ENCODE measurements at regions not wholly inside any gene's neighbourhood (a gene's known extent, or its start where the extent isn't known, plus 50 kb on each side); places are given as distances from the start of the nearest gene placed in this dataset.

DNA sequence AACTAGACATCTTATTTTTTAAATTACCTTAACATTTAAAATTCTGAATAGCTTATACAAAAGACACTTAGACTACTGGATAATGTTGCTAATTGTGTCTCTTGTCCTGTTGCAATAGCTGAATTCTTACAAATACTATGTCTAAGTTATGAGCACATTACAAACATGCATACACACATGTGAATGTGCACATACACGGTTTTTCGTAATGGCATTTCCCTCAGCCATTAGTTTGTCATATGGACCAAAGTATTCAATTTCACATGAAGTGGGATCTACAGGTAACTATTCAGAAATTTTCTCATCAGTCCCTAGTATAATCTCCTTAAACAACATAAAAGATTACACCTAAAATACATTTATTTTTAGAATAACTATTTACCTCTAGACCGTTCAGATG, 178.6 kb upstream of the BET1 start (continued):
- TF ChIP-seq JUND (IDR thresholded peaks at IDR 0.05; ENCODE audit: low read length), result no peak
- TF ChIP-seq GABPA (IDR thresholded peaks at IDR 0.05; ENCODE audit: borderline replicate concordance, insufficient read depth, low read length), result no peak
- TF ChIP-seq RNF2 (IDR thresholded peaks at IDR 0.05; ENCODE audit: borderline replicate concordance, low read depth, low read length, missing control alignments, poor library complexity, severe bottlenecking), result no peak

All from H1 (cell line).